CD4-positive, alpha-beta memory T cell (primary cell): ENCODE measurements at regions not wholly inside any gene's neighbourhood (a gene's known extent, or its start where the extent isn't known, plus 50 kb on each side); places are given as distances from the start of the nearest gene placed in this dataset.

Source experiments
- CTCF ChIA-PET: fragments of 350-600 bp; sonication (Branson Sonifier 250); formaldehyde crosslinking; loops from one replicate; lab custom pipeline; 2021; ENCODE audit warnings: inconsistent platforms; ENCODE audit not compliant: partially characterized antibody; lab: Charles Lee
- POLR2A ChIA-PET: fragments of 350-600 bp; sonication (Branson Sonifier 250); formaldehyde crosslinking; loops from one replicate; lab custom pipeline; 2021; ENCODE audit not compliant: partially characterized antibody; lab: Charles Lee
- DNase-seq, 5 donors: peaks; one replicate each; pipeline versions ENCODE4 v3.0.0 to v3.0.0-alpha.2; 2020 to 2022; ENCODE audit warnings: mixed read lengths in 1 of 5
- H3K27ac ChIP-seq: one replicate; pipeline ENCODE4 v1.7.0; 2013; ENCODE audit warnings: low read depth, low read length
- H3K27me3 ChIP-seq: 2 replicates; pipeline ENCODE4 v1.7.0; 2013; ENCODE audit warnings: mild to moderate bottlenecking, low read length, moderate library complexity; ENCODE audit not compliant: insufficient read depth
- H3K36me3 ChIP-seq: 2 replicates; pipeline ENCODE4 v1.7.0; 2013; ENCODE audit warnings: mild to moderate bottlenecking, low read length, moderate library complexity; ENCODE audit not compliant: insufficient read depth
- H3K4me1 ChIP-seq: 2 replicates; pipeline ENCODE4 v1.7.0; 2013; ENCODE audit warnings: mild to moderate bottlenecking, low read length, moderate library complexity; ENCODE audit not compliant: insufficient read depth
- H3K4me3 ChIP-seq, 2 donors: one replicate each; pipeline ENCODE4 v1.7.0; 2013; ENCODE audit warnings: low read length in 2 of 2, mild to moderate bottlenecking in 1 of 2
- H3K9me3 ChIP-seq, 2 donors: one replicate each; pipeline ENCODE4 v1.7.0; 2013; ENCODE audit warnings: low read length in 2 of 2, control low read depth in 1 of 2; ENCODE audit not compliant: control insufficient read depth in 1 of 2
- H3K27ac Mint-ChIP-seq, 7 donors: one replicate each; pipeline ENCODE4 v1.8.0; 2020 to 2021; ENCODE audit warnings: mixed read lengths in 7 of 7, mild to moderate bottlenecking in 6 of 7, inconsistent platforms in 3 of 7, moderate library complexity in 3 of 7
- H3K27me3 Mint-ChIP-seq, 2 donors: one replicate each; pipeline ENCODE4 v1.8.0; 2020 to 2021; ENCODE audit warnings: mixed read lengths in 2 of 2
- H3K36me3 Mint-ChIP-seq, 2 donors: one replicate each; pipeline ENCODE4 v1.8.0; 2020 to 2021; ENCODE audit warnings: mixed read lengths in 2 of 2, inconsistent platforms in 1 of 2, mild to moderate bottlenecking in 1 of 2
- H3K4me1 Mint-ChIP-seq, 4 donors: one replicate each; pipeline ENCODE4 v1.8.0; 2020 to 2021; ENCODE audit warnings: mixed read lengths in 4 of 4, mild to moderate bottlenecking in 1 of 4
- H3K4me3 Mint-ChIP-seq, 8 donors: one replicate each; pipeline ENCODE4 v1.8.0; 2020 to 2021; ENCODE audit warnings: mixed read lengths in 8 of 8, mild to moderate bottlenecking in 7 of 8, moderate library complexity in 6 of 8, inconsistent platforms in 3 of 8
- H3K9me3 Mint-ChIP-seq, 8 donors: one replicate each; pipeline ENCODE4 v1.8.0; 2020 to 2021; ENCODE audit warnings: mixed read lengths in 8 of 8, mild to moderate bottlenecking in 5 of 8, inconsistent platforms in 3 of 8, moderate library complexity in 1 of 8
- intact Hi-C: fragments of 100-400 bp; cut with micrococcal nuclease; formaldehyde crosslinking; loops from one replicate; pipeline ENCODE4 v1.15.1; 2023

DNA sequence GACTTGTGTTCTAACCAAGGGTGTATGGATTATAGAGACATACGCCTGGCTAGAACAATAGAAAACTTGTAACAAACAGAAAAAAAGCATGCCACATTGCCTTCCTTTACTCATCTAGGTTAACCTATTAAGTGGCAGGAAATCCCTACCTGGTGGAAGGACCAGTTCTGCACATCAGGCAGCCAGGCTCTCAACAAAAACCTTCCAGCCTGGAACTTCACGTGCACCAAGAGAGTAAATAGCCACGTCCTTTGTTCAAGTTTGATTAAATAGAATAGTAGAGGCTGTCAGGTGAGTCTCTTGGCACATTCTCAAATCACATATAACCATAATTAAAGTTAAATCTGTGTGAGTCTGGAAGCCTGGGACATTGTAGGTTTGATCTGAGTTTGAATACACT lies 85.0 kb upstream of the DPH6 start:
- Histone ChIP-seq H3K36me3 (no peaks in the 10 kb centered on the region), H3K27ac (no peak overlapping the region), H3K4me3 (no peak overlapping the region), H3K9me3 (no peaks in the 10 kb centered on the region), H3K27me3 (no peaks in the 10 kb centered on the region), H3K4me1 (no peaks in the 10 kb centered on the region)
- no peaks in the 10 kb centered on the region for H3K4me1 Mint-ChIP-seq
- no peaks in the 10 kb centered on the region for H3K36me3 Mint-ChIP-seq
- no peak overlapping the region for H3K4me3 Mint-ChIP-seq
- intact Hi-C loops, result no loop called here
- no peak overlapping the region for H3K27ac Mint-ChIP-seq
- DNase-seq, result no peak
- peaks cover 0 to 4% (median 0%) of the 10 kb centered on the region in 8 donors for H3K9me3 Mint-ChIP-seq
- ChIA-PET CTCF (no interaction called here), POLR2A (no interaction called here)
- H3K27me3 Mint-ChIP-seq, result peaks cover 5 to 7% of the 10 kb centered on the region in 2 donors

DNA sequence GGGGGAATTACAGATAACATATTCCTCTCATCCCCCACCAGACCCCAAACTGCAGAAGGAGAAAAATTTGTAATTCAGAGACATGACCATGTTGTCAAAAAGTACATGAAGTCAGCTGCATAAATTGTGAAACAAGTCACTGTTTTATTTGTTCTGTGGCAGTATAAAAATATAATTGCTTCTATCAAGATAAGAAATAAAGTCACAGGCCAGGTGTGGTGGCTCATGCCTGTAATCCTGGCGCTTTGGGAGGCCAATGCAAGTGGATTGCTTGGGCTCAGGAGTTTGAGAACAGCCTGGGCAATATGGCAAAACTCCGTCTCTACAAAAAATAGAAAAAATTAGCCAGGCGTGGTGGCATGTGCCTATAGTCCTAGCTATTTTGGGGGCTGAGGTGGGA lies 87.7 kb upstream of the DPH6 start:
- peaks cover 4 to 8% of the 10 kb centered on the region in 2 donors for H3K27me3 Mint-ChIP-seq
- peaks cover 0 to 11% (median under 1%) of the 10 kb centered on the region in 8 donors for H3K9me3 Mint-ChIP-seq
- CTCF ChIA-PET, result no interaction called here
- H3K4me1 ChIP-seq, result no peaks in the 10 kb centered on the region
- DNase-seq, result no peak
- H3K9me3 ChIP-seq, result no peaks in the 10 kb centered on the region
- H3K27me3 ChIP-seq, result no peaks in the 10 kb centered on the region
- no peak overlapping the region for H3K27ac Mint-ChIP-seq
- no peak overlapping the region for H3K4me3 ChIP-seq
- POLR2A ChIA-PET, result no interaction called here
- H3K36me3 ChIP-seq, result no peaks in the 10 kb centered on the region
- no peaks in the 10 kb centered on the region for H3K36me3 Mint-ChIP-seq
- H3K27ac ChIP-seq, result no peak overlapping the region
- no peaks in the 10 kb centered on the region for H3K4me1 Mint-ChIP-seq
- H3K4me3 Mint-ChIP-seq, result no peak overlapping the region
- intact Hi-C loops, result no loop called here

DNA sequence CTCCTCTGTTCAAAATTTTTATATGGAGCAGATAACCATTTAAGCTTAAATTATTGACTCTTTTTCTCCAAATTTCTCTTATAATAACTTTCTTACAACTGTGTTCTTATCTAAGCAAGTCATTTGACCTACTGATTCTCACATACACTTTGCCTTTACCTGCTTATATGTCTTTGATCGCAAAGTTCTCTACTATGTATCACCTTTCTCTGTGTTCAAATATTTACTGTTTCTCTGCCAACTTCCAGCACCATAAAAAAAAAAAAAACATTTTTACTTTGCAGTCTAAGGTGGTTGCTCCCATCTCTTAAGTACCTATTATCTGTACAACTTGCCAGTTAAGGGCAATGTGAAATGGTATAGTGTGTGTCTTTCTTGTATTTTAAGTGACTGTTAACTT lies 100.8 kb upstream of the DPH6 start:
- Mint-ChIP-seq H3K9me3 (peaks cover 0 to 10% (median 2%) of the 10 kb centered on the region in 8 donors), H3K27ac (no peak overlapping the region), H3K36me3 (no peaks in the 10 kb centered on the region), H3K4me1 (no peaks in the 10 kb centered on the region), H3K27me3 (peaks cover 0 to 1% of the 10 kb centered on the region in 2 donors), H3K4me3 (no peak overlapping the region)
- ChIA-PET POLR2A (no interaction called here), CTCF (no interaction called here)
- no peaks in the 10 kb centered on the region for H3K4me1 ChIP-seq
- intact Hi-C loops, result no loop called here
- H3K27ac ChIP-seq, result no peak overlapping the region
- H3K4me3 ChIP-seq, result no peak overlapping the region
- H3K27me3 ChIP-seq, result no peaks in the 10 kb centered on the region
- no peaks in the 10 kb centered on the region for H3K36me3 ChIP-seq
- no peak for DNase-seq
- no peaks in the 10 kb centered on the region for H3K9me3 ChIP-seq

DNA sequence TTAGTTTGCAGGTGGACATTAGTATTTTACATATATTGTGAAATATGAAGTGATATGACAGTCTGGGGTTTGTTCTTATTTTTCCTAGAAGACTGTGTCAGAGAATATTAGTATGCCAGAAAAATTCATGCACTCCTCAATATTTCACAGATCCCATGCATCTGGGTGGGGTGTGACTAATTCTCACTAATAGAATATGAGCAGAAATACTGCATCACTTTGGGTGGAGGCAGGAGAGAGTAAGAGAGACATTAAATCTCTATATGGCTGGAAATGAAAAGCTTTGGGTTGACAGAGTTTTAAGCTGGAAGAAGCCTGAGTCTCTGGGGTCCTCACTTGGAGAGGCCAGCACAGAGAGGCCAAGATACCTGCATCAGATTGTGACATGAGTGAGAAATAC lies 101.3 kb upstream of the DPH6 start:
- Mint-ChIP-seq H3K27me3 (peaks cover 0 to 1% of the 10 kb centered on the region in 2 donors), H3K4me3 (no peak overlapping the region), H3K9me3 (peaks cover 0 to 6% (median 1%) of the 10 kb centered on the region in 8 donors), H3K4me1 (no peaks in the 10 kb centered on the region), H3K36me3 (no peaks in the 10 kb centered on the region), H3K27ac (no peak overlapping the region)
- intact Hi-C loops, result no loop called here
- Histone ChIP-seq H3K4me3 (no peak overlapping the region), H3K27me3 (no peaks in the 10 kb centered on the region), H3K36me3 (no peaks in the 10 kb centered on the region), H3K27ac (no peak overlapping the region), H3K9me3 (no peaks in the 10 kb centered on the region), H3K4me1 (no peaks in the 10 kb centered on the region)
- no peak for DNase-seq
- ChIA-PET POLR2A (no interaction called here), CTCF (no interaction called here)

DNA sequence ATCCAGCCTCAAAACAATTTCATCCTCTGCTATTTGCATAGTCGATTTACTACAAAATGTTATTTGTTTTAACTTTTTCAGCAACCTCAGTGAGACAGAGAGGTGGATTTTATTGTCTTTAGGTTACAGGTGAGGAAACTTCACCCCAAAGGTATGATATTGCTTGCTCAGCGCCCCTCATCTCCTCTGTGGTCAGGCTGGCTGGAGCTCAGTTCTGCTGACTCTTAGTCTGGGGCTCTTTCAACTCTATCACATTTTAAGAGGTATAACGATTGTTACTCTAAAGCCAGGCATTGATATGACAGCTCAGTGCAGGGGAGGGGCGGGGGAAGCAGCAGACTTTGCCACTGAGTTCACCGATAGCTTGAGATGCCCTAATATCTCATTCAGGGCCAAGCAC lies 103.0 kb upstream of the DPH6 start:
- no peak overlapping the region for H3K4me3 ChIP-seq
- DNase-seq, result no peak
- CTCF ChIA-PET, result no interaction called here
- Mint-ChIP-seq H3K27ac (no peak overlapping the region), H3K4me3 (no peak overlapping the region), H3K4me1 (no peaks in the 10 kb centered on the region), H3K9me3 (no peaks in the 10 kb centered on the region), H3K27me3 (peaks cover 0 to 1% of the 10 kb centered on the region in 2 donors), H3K36me3 (no peaks in the 10 kb centered on the region)
- H3K27me3 ChIP-seq, result no peaks in the 10 kb centered on the region
- intact Hi-C loops, result no loop called here
- no peaks in the 10 kb centered on the region for H3K4me1 ChIP-seq
- H3K9me3 ChIP-seq, result no peaks in the 10 kb centered on the region
- H3K27ac ChIP-seq, result no peak overlapping the region
- POLR2A ChIA-PET, result no interaction called here
- no peaks in the 10 kb centered on the region for H3K36me3 ChIP-seq

DNA sequence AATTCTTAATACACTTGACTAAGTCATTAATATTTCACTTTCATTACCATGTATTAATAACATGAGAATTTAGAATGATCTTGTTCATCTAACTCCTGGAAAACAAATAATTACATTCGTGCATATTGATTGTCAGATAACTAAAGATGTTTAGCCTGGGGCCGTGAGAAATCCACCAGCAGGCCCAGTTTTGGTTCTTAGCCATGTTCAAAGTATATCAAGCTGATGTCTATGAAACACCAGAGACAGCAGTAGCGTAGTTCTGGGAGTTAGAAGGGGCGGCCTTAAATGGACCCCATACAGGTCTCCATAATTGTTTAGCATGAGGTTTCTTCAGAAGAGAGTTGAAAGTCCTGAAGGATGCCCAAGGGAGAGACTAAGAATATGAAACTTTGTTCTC lies 103.6 kb upstream of the DPH6 start:
- no peaks in the 10 kb centered on the region for H3K9me3 Mint-ChIP-seq
- no peak for DNase-seq
- CTCF ChIA-PET, result no interaction called here
- Histone ChIP-seq H3K4me1 (no peaks in the 10 kb centered on the region), H3K27ac (no peak overlapping the region), H3K27me3 (no peaks in the 10 kb centered on the region), H3K9me3 (no peaks in the 10 kb centered on the region), H3K36me3 (no peaks in the 10 kb centered on the region), H3K4me3 (no peak overlapping the region)
- no peak overlapping the region for H3K27ac Mint-ChIP-seq
- POLR2A ChIA-PET, result no interaction called here
- intact Hi-C loops, result no loop called here
- peaks cover 0 to 1% of the 10 kb centered on the region in 2 donors for H3K27me3 Mint-ChIP-seq
- H3K4me1 Mint-ChIP-seq, result no peaks in the 10 kb centered on the region
- no peaks in the 10 kb centered on the region for H3K36me3 Mint-ChIP-seq
- H3K4me3 Mint-ChIP-seq, result no peak overlapping the region

DNA sequence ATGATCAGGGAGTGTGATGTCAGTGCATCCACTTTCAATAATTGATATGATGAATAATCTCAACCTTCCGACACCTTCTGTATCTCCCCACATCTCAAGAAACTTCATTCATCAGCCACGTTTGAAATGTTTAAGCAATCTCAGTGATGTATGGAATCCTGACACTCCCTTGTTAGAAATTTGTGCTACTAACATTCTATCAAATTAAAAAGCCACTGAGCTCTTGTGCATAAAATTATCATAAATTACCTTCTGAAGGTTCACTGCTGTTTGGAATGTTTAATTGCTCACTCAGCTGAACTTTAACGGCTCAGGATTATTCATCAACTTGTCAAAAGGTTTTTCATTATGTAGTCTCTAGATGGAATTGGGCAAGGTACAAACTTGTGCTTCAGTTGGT lies 108.4 kb upstream of the DPH6 start:
- Histone ChIP-seq H3K27ac (no peak overlapping the region), H3K36me3 (no peaks in the 10 kb centered on the region), H3K27me3 (no peaks in the 10 kb centered on the region), H3K9me3 (no peaks in the 10 kb centered on the region), H3K4me3 (no peak overlapping the region), H3K4me1 (no peaks in the 10 kb centered on the region)
- Mint-ChIP-seq H3K36me3 (no peaks in the 10 kb centered on the region), H3K4me1 (peaks cover 0 to 2% (median 0%) of the 10 kb centered on the region in 4 donors), H3K27ac (no peak overlapping the region), H3K4me3 (no peak overlapping the region), H3K9me3 (peaks cover 0 to 3% (median 0%) of the 10 kb centered on the region in 8 donors), H3K27me3 (peaks cover 0 to 1% of the 10 kb centered on the region in 2 donors)
- intact Hi-C loops, result no loop called here
- ChIA-PET POLR2A (no interaction called here), CTCF (no interaction called here)
- no peak for DNase-seq
